Left lung (tissue), 4 donors: ENCODE measurements at regions not wholly inside any gene's neighbourhood (a gene's known extent, or its start where the extent isn't known, plus 50 kb on each side); places are given as distances from the start of the nearest gene placed in this dataset.
"Not testable (repeated sequence)": the region's sequence is repeated elsewhere in the genome, so short reads cannot be mapped to it uniquely, and the experiment has no call there.

ENCODE experiments used
- ATAC-seq: fragments of 200-7000 bp; cut with Tn5 transposase; one replicate; pipeline ENCODE4 v1.9.1; 2020; ENCODE audit warnings: moderate library complexity
- DNase-seq, 4 donors: peaks; one replicate each; pipeline ENCODE4 v3.0.0-alpha.2; 2013 to 2020
- H3K27ac ChIP-seq, 2 donors: fragments of 200-600 bp; sonication (generic) in 1 of 2; one replicate each; pipeline versions ENCODE4 v1.5.0 to v1.8.0; 2020 to 2021
- H3K27me3 ChIP-seq, 2 donors: fragments of 200-600 bp; sonication (generic) in 1 of 2; one replicate each; pipeline versions ENCODE4 v1.5.0 to v1.8.0; 2020 to 2021
- H3K36me3 ChIP-seq, 2 donors: fragments of 200-600 bp; sonication (generic) in 1 of 2; one replicate each; pipeline versions ENCODE4 v1.5.0 to v1.8.0; 2020 to 2021
- H3K4me1 ChIP-seq, 2 donors: fragments of 200-600 bp; one replicate each; pipeline ENCODE4 v1.8.0; 2021
- H3K4me3 ChIP-seq, 2 donors: fragments of 200-600 bp; sonication (generic) in 1 of 2; one replicate each; pipeline versions ENCODE4 v1.5.0 to v1.8.0; 2020 to 2021; ENCODE audit warnings: mild to moderate bottlenecking in 1 of 2
- H3K9me3 ChIP-seq, 2 donors: fragments of 200-600 bp; sonication (generic) in 1 of 2; one replicate each; pipeline versions ENCODE4 v1.5.0 to v1.8.0; 2020 to 2021
- intact Hi-C, 2 donors: fragments of 100-400 bp; cut with DNase I; formaldehyde crosslinking; loops; one replicate each; pipeline versions ENCODE4 v1.11.2 to v1.14.2; 2022
- TF ChIP-seq, protein P1 (sequence below), 2 donors: fragments of 200-600 bp; sonication (generic) in 1 of 2; IDR thresholded peaks; one replicate each; pipeline versions ENCODE4 v1.5.0 to v1.8.0; 2021; ENCODE audit warnings: antibody characterized with exemption in 2 of 2
- donor health status: DM: no; HTN: yes; CAD: no.
- donor health status: DM: no; HTN: no; CAD: no.

DNA sequence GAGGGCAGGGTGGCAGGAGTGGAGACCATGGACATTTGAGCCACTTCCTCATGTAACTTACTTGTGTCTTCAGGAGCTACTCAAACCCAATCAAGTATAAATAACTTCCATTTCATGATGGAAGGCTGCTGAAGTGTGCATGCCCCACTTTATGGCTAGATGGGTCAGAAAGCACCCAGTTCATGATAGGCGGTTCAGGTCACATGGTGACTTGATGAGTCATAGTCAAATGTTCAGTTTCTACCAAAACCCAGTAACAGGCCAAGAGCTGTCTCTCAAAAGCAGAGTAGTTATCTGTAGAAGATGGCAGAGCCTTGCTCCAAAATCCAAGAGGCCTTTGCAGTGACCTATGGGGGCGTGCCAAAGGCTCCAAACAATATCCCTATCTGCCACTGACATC, 133.7 kb upstream of the TENT5A start:
- no peak overlapping the region for H3K4me3 ChIP-seq
- no peaks in the 10 kb centered on the region for H3K27me3 ChIP-seq
- DNase-seq (no peak), ATAC-seq (no peak)
- peaks cover 0 to 2% of the 10 kb centered on the region in 2 donors for H3K9me3 ChIP-seq
- H3K4me1 ChIP-seq: no peaks in the 10 kb centered on the region
- H3K27ac ChIP-seq: no peak overlapping the region
- intact Hi-C loops: no loop called here
- no peaks in the 10 kb centered on the region for H3K36me3 ChIP-seq
- TF ChIP-seq, protein P1, sequence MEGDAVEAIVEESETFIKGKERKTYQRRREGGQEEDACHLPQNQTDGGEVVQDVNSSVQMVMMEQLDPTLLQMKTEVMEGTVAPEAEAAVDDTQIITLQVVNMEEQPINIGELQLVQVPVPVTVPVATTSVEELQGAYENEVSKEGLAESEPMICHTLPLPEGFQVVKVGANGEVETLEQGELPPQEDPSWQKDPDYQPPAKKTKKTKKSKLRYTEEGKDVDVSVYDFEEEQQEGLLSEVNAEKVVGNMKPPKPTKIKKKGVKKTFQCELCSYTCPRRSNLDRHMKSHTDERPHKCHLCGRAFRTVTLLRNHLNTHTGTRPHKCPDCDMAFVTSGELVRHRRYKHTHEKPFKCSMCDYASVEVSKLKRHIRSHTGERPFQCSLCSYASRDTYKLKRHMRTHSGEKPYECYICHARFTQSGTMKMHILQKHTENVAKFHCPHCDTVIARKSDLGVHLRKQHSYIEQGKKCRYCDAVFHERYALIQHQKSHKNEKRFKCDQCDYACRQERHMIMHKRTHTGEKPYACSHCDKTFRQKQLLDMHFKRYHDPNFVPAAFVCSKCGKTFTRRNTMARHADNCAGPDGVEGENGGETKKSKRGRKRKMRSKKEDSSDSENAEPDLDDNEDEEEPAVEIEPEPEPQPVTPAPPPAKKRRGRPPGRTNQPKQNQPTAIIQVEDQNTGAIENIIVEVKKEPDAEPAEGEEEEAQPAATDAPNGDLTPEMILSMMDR (IDR thresholded peaks at IDR 0.05): no peak

DNA sequence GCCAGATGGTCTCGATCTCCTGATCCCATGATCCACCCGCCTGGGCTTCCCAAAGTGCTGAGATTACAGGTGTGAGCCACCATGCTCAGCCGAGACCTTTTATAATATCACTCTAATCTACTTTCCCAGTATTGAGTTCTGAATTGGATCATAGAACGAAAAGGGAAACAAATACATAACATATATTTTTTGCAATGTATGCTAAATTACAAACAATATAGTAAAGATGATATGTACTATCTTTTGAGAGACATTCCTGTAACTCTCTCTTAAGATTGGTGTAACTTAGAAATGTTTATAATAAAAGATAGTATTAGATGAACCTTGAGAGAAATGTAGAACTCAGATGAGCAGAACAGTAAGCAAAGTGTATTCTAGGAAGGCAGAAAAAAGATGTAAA, 129.2 kb upstream of the TENT5A start:
- Histone ChIP-seq H3K4me3 (no peak overlapping the region), H3K27ac (no peak overlapping the region), H3K27me3 (no peaks in the 10 kb centered on the region), H3K36me3 (no peaks in the 10 kb centered on the region), H3K4me1 (no peaks in the 10 kb centered on the region), H3K9me3 (peaks cover 0 to 2% of the 10 kb centered on the region in 2 donors)
- no peak for ATAC-seq
- TF ChIP-seq, protein P1 (IDR thresholded peaks at IDR 0.05): no peak
- DNase-seq: no peak
- intact Hi-C loops: no loop called here

DNA sequence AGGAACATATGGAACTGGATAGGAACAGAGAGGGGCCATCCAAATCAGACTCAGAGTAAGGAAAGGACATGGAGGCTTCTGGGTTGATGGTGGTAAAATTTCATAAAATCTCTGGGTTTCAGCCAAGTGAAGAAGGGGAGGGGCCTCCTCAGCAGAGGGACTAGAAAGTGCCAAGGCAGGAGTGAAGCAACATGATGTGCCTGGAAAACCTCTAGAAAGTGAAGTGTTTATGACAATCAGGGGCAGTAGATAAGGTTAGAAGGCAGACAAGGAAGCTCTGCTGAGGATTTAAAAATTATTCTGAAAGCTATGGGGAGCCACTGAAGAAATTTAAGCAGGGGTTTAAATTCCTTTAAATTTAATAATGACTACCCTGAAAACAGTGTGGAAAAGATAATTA, 126.0 kb upstream of the TENT5A start:
- intact Hi-C loops: no loop called here
- Histone ChIP-seq H3K4me1 (no peaks in the 10 kb centered on the region), H3K27ac (no peak overlapping the region), H3K4me3 (no peak overlapping the region), H3K36me3 (no peaks in the 10 kb centered on the region), H3K9me3 (peaks cover 0 to 5% of the 10 kb centered on the region in 2 donors), H3K27me3 (no peaks in the 10 kb centered on the region)
- TF ChIP-seq, protein P1 (IDR thresholded peaks at IDR 0.05): no peak
- ATAC-seq (no peak), DNase-seq (no peak)

DNA sequence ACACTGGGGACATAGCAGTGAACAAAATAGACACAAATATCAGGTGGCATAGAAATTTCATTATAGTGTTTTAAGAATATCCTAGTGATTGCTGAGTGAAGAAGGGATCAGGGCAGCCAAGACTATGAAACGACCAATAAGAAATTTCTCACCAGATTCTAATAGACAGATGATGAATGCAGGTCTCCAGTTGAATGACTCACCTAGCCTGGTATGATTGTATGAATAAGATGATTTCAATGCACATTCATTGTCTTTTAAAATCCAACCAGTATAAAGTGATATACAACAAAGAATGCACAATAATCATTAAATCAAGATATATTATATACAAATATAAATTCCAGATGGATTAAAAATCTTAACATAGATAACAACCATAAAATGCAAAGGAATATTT, 124.5 kb upstream of the TENT5A start:
- no peak for DNase-seq
- no peaks in the 10 kb centered on the region for H3K36me3 ChIP-seq
- intact Hi-C loops: no loop called here
- TF ChIP-seq, protein P1 (IDR thresholded peaks at IDR 0.05): no peak
- H3K4me3 ChIP-seq: no peak overlapping the region
- no peaks in the 10 kb centered on the region for H3K27me3 ChIP-seq
- H3K9me3 ChIP-seq: peaks cover 0 to 8% of the 10 kb centered on the region in 2 donors
- no peak for ATAC-seq
- no peaks in the 10 kb centered on the region for H3K4me1 ChIP-seq
- no peak overlapping the region for H3K27ac ChIP-seq

DNA sequence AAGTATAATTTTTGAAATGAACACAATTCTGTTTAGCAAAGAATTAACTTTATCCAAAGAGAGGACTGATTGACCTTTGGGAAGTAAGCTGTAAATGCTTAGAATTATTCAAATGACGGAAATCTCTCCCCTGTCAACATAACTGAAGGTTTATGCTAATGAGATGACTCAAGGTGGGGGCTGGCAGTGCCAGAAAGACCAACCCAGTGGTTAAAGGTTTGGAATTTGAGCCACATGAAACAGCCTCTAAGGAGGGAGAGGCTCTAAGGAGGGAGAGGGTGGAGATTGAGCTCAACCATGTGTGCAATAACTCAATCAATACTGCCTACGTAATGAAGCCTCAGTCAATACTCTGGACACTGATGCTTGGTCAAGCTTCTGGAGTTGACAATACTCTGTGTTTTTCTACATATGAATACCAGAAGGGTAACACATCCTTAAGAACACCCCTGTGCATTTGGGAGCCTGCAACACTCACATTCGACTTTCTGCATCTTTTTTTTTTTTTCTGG, 123.4 kb upstream of the TENT5A start:
- TF ChIP-seq, protein P1 (IDR thresholded peaks at IDR 0.05): no peak
- H3K36me3 ChIP-seq: no peaks in the 10 kb centered on the region
- peaks cover 0 to 11% of the 10 kb centered on the region in 2 donors for H3K9me3 ChIP-seq
- no peak overlapping the region for H3K4me3 ChIP-seq
- DNase-seq (no peak), ATAC-seq (no peak)
- no peaks in the 10 kb centered on the region for H3K27me3 ChIP-seq
- H3K4me1 ChIP-seq: no peaks in the 10 kb centered on the region
- H3K27ac ChIP-seq: no peak overlapping the region
- intact Hi-C loops: no loop called here

DNA sequence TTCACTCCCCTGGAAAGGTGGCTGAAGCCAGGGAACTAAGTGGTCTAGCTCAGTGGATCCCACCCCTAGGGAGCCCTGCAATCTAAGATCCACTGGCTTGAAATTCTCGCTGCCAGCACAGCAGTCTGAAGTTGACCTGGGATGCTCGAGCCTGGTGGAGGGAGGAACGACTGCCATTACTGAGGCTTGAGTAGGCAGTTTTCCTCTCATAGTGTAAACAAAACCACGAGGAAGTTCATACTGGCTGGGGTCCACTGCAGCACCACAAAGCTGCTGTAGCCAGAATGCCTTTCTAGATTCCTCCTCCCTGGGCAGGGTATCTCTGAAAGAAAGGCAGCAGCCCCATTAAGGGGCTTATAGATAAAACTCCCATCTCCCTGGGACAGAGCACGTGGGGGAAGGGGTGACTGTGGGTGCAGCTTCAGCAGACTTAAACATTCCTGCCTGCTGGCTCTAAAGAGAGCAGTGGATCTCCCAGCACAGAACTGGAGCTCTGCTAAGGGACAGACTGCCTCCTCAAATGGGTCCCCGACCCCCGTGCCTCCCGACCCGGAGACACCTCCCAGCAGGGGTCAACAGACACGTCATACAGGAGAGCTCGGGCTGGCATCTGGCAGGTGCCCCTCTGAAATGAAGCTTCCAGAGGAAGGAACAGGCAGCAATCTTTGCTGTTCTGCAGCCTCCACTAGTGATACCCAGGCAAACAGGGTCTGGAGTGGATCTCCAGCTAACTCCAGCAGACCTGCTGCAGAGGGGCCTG, 117.4 kb upstream of the TENT5A start:
- H3K27me3 ChIP-seq, intact Hi-C loops, H3K4me3 ChIP-seq, H3K27ac ChIP-seq, H3K4me1 ChIP-seq, H3K36me3 ChIP-seq, ATAC-seq: not testable (repeated sequence)
- DNase-seq: peak in 1 of 4 donors; percentile 60
- peaks cover 0 to 11% of the 10 kb centered on the region in 2 donors for H3K9me3 ChIP-seq
